Astrocyte of the spinal cord (primary cell): ENCODE measurements at regions not wholly inside any gene's neighbourhood (a gene's known extent, or its start where the extent isn't known, plus 50 kb on each side); places are given as distances from the start of the nearest gene placed in this dataset.
"Not testable (repeated sequence)": the region's sequence is repeated elsewhere in the genome, so short reads cannot be mapped to it uniquely, and the experiment has no call there.

Source experiments
- DNase-seq: peaks from one replicate; pipeline ENCODE4 v3.0.0; 2011; ENCODE audit warnings: low read depth, low spot score
- H3K4me3 ChIP-seq: 2 replicates; pipeline ENCODE4 v1.5.1; 2011; ENCODE audit warnings: low read depth, mild to moderate bottlenecking, low read length, moderate library complexity
- CTCF ChIP-seq: IDR thresholded peaks from 2 replicates; pipeline ENCODE4 v1.5.1; 2012; ENCODE audit warnings: low read depth, mild to moderate bottlenecking, low read length, inconsistent platforms
- in situ Hi-C: cut with HindIII; loops from 2 replicates; pipeline ENCODE4 v1.10.0; 2017; ENCODE audit warnings: low sequenced_read_pairs

GRCh38 chr2:239722760-239723470, 302.2 kb downstream of the NDUFA10 start:
- TF ChIP-seq CTCF: no peak
- in situ Hi-C loops: no loop called here
- no peak for DNase-seq
- no peak overlapping the region for H3K4me3 ChIP-seq

DNA sequence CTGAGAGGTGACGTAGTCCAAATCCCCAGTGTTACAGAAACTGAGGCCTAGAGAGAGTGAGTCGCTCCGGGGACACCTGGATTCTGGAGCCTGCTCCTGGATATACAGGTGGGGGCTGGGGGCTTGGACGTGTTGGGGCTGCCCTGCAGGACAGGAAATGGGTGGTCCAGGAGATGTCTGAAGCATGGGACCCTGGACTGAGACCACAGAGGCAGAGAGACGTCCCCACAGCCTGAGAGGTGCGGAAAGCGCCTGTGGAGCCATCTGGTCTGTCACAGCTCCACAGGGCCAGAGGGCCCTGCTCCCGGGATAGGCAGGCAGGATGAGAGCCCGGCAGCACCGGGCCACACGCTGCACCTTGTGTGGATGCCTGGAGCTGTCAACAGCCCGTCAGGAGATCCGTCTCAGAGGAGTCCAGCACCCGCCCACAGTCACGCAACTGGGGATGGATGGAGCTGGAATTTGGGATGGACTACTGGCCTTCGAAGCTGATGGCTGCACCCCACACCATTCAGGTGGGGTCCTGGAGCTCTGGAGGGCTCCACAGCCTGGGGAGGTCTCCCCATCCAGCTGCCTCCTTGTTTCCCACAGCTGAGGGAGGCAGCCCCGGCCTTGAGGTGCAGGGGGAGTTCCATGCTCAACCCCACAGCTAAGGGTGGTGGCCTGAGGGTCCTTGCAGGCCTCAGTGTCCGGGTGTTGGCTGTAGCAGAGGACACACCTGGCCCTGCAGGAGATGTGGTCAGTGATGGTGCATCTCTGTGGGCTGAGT, 303.0 kb downstream of the NDUFA10 start:
- no peak for TF ChIP-seq CTCF
- DNase-seq: no peak
- in situ Hi-C loops: no loop called here
- H3K4me3 ChIP-seq: no peak overlapping the region

DNA sequence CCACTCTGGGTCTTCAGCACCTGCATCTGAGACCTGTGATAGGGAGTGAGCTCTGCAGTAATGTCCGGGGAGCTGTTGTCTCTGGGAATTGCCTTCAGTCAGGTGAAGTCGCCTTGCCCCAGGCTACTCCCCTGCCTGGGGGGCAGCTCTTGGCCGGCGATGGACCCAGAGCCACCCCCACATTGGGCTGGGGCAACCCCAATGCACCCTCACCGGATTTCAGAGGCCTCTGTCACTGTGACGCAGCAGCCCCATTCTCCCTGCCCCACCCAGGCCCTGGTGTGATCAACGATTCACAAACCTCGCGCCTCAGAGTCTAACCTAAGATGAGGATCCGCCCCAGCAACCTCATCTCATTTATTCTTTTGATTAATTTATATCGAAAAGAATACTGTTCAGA, 303.6 kb downstream of the NDUFA10 start:
- in situ Hi-C loops: no loop called here

DNA sequence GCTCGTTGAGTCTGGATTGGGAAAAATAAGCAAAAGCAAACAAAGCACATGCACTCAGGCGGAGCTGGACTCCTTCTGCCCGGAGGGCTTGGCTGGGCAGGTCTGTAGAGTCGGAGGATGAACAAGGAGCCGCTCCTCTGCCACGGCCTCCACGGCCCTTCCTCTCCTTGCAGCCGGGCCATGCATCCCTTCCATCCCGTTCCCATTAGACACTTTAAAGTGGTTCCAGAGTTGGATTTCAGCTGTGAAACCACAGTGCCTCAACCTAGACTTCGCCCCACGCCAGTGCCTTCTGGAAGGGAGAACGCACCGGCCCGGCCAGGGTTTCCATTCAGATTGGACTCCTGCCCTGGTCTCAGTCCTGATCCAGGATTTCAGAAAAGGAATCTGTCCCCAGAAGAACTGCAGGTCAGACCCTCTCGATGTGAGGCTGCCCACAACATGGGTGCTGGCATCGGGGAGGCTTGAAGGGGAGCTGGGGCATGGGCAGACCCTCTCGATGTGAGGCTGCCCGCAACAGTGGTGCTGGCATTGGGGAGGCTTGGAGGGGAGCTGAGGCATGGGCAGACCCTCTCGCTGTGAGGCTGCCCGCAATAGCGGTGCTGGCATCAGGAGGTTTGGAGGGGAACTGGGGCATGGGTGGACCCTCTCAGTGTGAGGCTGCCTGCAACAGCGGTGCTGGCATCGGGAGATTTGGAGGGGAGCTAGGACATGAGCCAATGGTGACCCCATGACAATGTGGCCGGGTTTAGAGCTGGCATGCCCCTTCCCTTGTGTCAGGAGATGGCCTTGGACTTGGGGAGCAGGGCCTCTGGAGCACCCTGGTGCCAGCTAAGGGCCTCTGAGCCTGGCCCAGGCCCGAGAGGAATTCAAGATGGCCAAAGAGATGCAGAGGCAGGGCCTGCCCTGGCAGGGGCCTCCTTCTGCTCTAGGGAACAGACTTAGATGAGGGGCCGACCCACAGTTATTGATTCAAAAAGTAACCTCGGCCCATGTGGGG, 304.5 kb downstream of the NDUFA10 start:
- no peak overlapping the region for H3K4me3 ChIP-seq
- no peak for DNase-seq
- in situ Hi-C loops: no loop called here
- TF ChIP-seq CTCF: no peak

More for the DNA sequence above, 303.6 kb downstream of the NDUFA10 start:
- no peak for DNase-seq
- TF ChIP-seq CTCF: no peak
- H3K4me3 ChIP-seq: no peak overlapping the region

- no peak for TF ChIP-seq CTCF
- DNase-seq: no peak
- in situ Hi-C loops: no loop called here
- no peak overlapping the region for H3K4me3 ChIP-seq
These were observed 305.3 kb downstream of the NDUFA10 start for GRCh38 chr2:239719791-239720360.

DNA sequence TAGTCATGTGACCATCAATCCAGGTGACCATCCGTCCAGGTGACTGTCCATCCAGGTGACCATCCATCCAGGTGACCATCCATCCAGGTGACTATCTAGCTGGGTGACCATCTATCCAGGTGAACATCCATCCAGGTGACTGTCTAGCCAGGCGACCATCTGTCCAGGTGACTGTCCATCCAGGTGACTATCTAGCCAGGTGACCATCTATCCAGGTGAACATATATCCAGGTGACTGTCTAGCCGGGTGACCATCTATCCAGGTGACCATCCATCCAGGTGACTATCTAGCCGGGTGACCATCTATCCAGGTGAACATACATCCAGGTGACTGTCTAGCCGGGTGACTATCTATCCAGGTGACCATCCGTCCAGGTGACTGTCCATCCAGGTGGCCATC, 306.2 kb downstream of the NDUFA10 start:
- H3K4me3 ChIP-seq, DNase-seq, in situ Hi-C loops: not testable (repeated sequence)
